ENCODE measurements at regions not wholly inside any gene's neighbourhood (a gene's known extent, or its start where the extent isn't known, plus 50 kb on each side); places are given as distances from the start of the nearest gene placed in this dataset.

DNA sequence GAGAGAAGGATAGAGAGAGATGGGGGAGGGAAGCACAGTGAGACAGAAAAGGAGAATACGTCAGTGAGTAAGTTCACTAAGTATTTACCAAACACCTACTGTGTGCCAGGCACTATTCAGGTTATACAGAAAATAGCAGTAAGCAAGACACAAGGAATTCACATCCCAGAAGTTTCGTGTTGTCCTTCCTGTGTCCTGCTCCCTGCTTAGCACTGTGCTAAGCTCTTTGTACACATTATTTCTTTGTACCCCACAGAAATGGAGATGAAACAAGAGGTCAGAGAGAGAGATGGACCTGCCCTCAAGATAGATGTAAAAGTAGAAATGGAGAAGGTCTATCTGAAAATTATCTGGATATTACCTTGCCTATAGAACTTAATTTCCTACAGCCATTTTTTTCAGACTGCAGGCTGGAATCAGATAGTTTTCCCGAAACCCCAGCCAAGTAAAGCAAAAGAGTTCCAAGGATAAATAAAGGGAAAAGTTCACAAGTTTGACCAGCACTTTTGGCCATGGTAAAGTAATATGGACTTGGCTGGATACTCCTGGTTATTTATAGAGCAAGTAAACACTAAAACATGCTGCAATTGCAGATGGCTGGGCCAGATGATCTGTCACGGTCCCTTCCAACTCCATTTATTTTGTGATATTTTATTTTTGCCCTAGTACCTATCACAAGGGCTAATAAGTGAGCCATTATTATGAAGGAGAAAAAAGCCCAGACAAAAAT lies 353.7 kb upstream of the SLC7A11 start:
- dilution Hi-C loops (cut with MboI; ENCODE audit: extremely low pct_ligation_motif_present, low sequenced_read_pairs) = no loop called here
- no peaks in the 10 kb centered on the region for H3K79me2 ChIP-seq (ENCODE audit: control insufficient read depth, insufficient read depth, low read length)
- FAIRE-seq = no peak

DNA sequence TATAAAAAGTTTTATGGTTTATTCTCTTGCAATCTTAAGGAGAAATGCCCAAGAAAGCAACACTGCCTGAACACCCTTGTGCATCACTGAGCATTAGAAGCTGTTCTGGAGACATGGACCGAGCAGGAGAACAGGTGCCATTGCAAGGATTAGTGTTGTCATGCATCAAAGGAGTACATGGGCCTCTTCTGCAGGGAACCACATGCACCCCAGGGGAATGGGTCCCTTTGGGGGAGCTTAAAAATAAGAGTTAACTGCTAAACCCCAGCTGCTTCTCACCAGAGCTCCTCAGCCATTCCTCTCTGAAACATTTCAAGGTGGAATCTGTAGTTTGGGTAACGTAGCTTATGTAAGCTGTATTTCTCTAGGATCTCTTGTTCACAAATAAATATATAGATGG lies 353.0 kb upstream of the SLC7A11 start:
- H3K9me1 ChIP-seq (ENCODE audit: control insufficient read depth, extremely low read depth, insufficient read depth, low read length) = no peaks in the 10 kb centered on the region
- H3K9me3 ChIP-seq (ENCODE audit: control insufficient read depth, low read depth, low read length) = no peaks in the 10 kb centered on the region
- DNase-seq (ENCODE audit: low read depth, low spot score) = no peak
- no peaks in the 10 kb centered on the region for H3K4me1 ChIP-seq (ENCODE audit: control insufficient read depth, extremely low read depth, insufficient read depth, low read length)
- H3K27me3 ChIP-seq (ENCODE audit: control insufficient read depth, extremely low read depth, insufficient read depth, low read length) = no peaks in the 10 kb centered on the region
- no peak overlapping the region for H3K4me2 ChIP-seq (ENCODE audit: control insufficient read depth, extremely low read depth, insufficient read depth, low read depth, low read length)
- H4K20me1 ChIP-seq (ENCODE audit: control insufficient read depth, extremely low read depth, insufficient read depth, low read length) = no peaks in the 10 kb centered on the region
- no peak overlapping the region for H3K4me3 ChIP-seq (ENCODE audit: control insufficient read depth in 2 of 3, extremely low read depth in 1 of 3, insufficient read depth in 2 of 3, low read depth in 1 of 3, low read length in 3 of 3)
- no peaks in the 10 kb centered on the region for H3K79me2 ChIP-seq (ENCODE audit: control insufficient read depth, insufficient read depth, low read length)
- TF ChIP-seq, protein P1, sequence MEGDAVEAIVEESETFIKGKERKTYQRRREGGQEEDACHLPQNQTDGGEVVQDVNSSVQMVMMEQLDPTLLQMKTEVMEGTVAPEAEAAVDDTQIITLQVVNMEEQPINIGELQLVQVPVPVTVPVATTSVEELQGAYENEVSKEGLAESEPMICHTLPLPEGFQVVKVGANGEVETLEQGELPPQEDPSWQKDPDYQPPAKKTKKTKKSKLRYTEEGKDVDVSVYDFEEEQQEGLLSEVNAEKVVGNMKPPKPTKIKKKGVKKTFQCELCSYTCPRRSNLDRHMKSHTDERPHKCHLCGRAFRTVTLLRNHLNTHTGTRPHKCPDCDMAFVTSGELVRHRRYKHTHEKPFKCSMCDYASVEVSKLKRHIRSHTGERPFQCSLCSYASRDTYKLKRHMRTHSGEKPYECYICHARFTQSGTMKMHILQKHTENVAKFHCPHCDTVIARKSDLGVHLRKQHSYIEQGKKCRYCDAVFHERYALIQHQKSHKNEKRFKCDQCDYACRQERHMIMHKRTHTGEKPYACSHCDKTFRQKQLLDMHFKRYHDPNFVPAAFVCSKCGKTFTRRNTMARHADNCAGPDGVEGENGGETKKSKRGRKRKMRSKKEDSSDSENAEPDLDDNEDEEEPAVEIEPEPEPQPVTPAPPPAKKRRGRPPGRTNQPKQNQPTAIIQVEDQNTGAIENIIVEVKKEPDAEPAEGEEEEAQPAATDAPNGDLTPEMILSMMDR (optimal IDR thresholded peaks at IDR 0.05 in 1 of 3, IDR thresholded peaks at IDR 0.05 in 1 of 3, conservative IDR thresholded peaks at IDR 0.05 in 1 of 3; ENCODE audit: extremely low read depth in 1 of 3, insufficient read depth in 2 of 3, low read length in 3 of 3) = no peak
- no peak for TF ChIP-seq EZH2 (IDR thresholded peaks at IDR 0.05; ENCODE audit: low read length)
- dilution Hi-C loops (cut with MboI; ENCODE audit: extremely low pct_ligation_motif_present, low sequenced_read_pairs) = no loop called here
- FAIRE-seq = no peak
- H3K36me3 ChIP-seq (ENCODE audit: control insufficient read depth in 2 of 2, extremely low read depth in 1 of 2, insufficient read depth in 2 of 2, low read length in 2 of 2) = no peaks in the 10 kb centered on the region
- no peak overlapping the region for H3K27ac ChIP-seq (ENCODE audit: control insufficient read depth, insufficient read depth, low read length)
- H3K9ac ChIP-seq (ENCODE audit: control insufficient read depth, extremely low read depth, insufficient read depth, low read length) = no peak overlapping the region
- H2AFZ ChIP-seq (ENCODE audit: control insufficient read depth, low read length) = no peak overlapping the region

More for the DNA sequence above, 353.7 kb upstream of the SLC7A11 start:
- H3K4me2 ChIP-seq (ENCODE audit: control insufficient read depth, extremely low read depth, insufficient read depth, low read depth, low read length) = no peak overlapping the region
- no peaks in the 10 kb centered on the region for H3K36me3 ChIP-seq (ENCODE audit: control insufficient read depth in 2 of 2, extremely low read depth in 1 of 2, insufficient read depth in 2 of 2, low read length in 2 of 2)
- no peak overlapping the region for H2AFZ ChIP-seq (ENCODE audit: control insufficient read depth, low read length)
- TF ChIP-seq, protein P1 (optimal IDR thresholded peaks at IDR 0.05 in 1 of 3, IDR thresholded peaks at IDR 0.05 in 1 of 3, conservative IDR thresholded peaks at IDR 0.05 in 1 of 3; ENCODE audit: extremely low read depth in 1 of 3, insufficient read depth in 2 of 3, low read length in 3 of 3) = no peak
- TF ChIP-seq EZH2 (IDR thresholded peaks at IDR 0.05; ENCODE audit: low read length) = no peak
- no peak overlapping the region for H3K4me3 ChIP-seq (ENCODE audit: control insufficient read depth in 2 of 3, extremely low read depth in 1 of 3, insufficient read depth in 2 of 3, low read depth in 1 of 3, low read length in 3 of 3)
- H3K4me1 ChIP-seq (ENCODE audit: control insufficient read depth, extremely low read depth, insufficient read depth, low read length) = no peaks in the 10 kb centered on the region
- no peaks in the 10 kb centered on the region for H3K9me1 ChIP-seq (ENCODE audit: control insufficient read depth, extremely low read depth, insufficient read depth, low read length)
- H3K27ac ChIP-seq (ENCODE audit: control insufficient read depth, insufficient read depth, low read length) = no peak overlapping the region
- DNase-seq (ENCODE audit: low read depth, low spot score) = no peak
- no peaks in the 10 kb centered on the region for H3K27me3 ChIP-seq (ENCODE audit: control insufficient read depth, extremely low read depth, insufficient read depth, low read length)
- H3K9me3 ChIP-seq (ENCODE audit: control insufficient read depth, low read depth, low read length) = no peaks in the 10 kb centered on the region
- no peak overlapping the region for H3K9ac ChIP-seq (ENCODE audit: control insufficient read depth, extremely low read depth, insufficient read depth, low read length)
- H4K20me1 ChIP-seq (ENCODE audit: control insufficient read depth, extremely low read depth, insufficient read depth, low read length) = no peaks in the 10 kb centered on the region
